ENCODE measurements at regions not wholly inside any gene's neighbourhood (a gene's known extent, or its start where the extent isn't known, plus 50 kb on each side); places are given as distances from the start of the nearest gene placed in this dataset.

DNA sequence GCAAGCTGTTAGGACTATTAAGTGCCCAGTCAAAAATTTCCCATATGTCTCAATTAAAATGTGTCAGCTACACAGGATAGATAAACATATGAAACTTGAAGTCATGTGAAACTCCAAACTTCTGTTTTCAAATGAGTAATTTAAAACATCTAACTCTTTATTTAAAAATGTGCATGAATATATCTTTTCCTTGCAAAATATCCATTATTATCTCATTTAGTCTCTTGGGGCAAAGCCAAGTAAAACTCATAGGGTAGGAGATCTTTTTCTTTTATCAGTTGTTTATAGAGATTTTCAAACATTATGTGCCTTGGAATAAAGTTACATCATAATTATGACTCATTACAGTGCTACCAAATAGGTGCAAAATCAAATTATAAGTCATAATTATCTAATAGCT is 2020.1 kb upstream of the PRR20A start:
- intact Hi-C loops (cut with micrococcal nuclease): no loop called here
- Histone ChIP-seq H3K4me1 (ENCODE audit: control insufficient read depth in 2 of 2, insufficient read depth in 2 of 2, low read length in 2 of 2) (no peaks in the 10 kb centered on the region), H3K27me3 (replicated peaks in 1 of 4; ENCODE audit: control extremely low read depth in 1 of 4, control insufficient read depth in 3 of 4, insufficient read depth in 4 of 4, low read length in 3 of 4) (no peaks in the 10 kb centered on the region), H3K9ac (ENCODE audit: low read length) (no peak overlapping the region), H4K20me1 (ENCODE audit: control insufficient read depth, insufficient read depth, low read length, poor library complexity, severe bottlenecking) (no peaks in the 10 kb centered on the region), H3K79me2 (ENCODE audit: control insufficient read depth, insufficient read depth, low read length) (no peaks in the 10 kb centered on the region), H2AFZ (ENCODE audit: insufficient read depth, low read depth, low read length, poor library complexity, severe bottlenecking) (no peak overlapping the region), H3K4me2 (replicated peaks; ENCODE audit: low read depth, low read length, poor library complexity, severe bottlenecking) (no peak overlapping the region), H3K27ac (ENCODE audit: low read length in 2 of 2) (no peak overlapping the region), H3K36me3 (replicated peaks in 1 of 2; ENCODE audit: control extremely low read depth in 1 of 2, control insufficient read depth in 1 of 2, extremely low read depth in 1 of 2, insufficient read depth in 2 of 2, low read length in 1 of 2) (no peaks in the 10 kb centered on the region), H3K4me3 (ENCODE audit: control extremely low read depth in 1 of 5, extremely low read depth in 1 of 5, insufficient read depth in 1 of 5, low read depth in 2 of 5, low read length in 4 of 5) (no peak overlapping the region), H3K9me3 (ENCODE audit: control extremely low read depth in 1 of 3, control insufficient read depth in 2 of 3, insufficient read depth in 1 of 3, low read length in 2 of 3) (no peaks in the 10 kb centered on the region)
- no peaks in the 10 kb centered on the region for H3K4me1 Mint-ChIP-seq
- TF ChIP-seq, protein P1, sequence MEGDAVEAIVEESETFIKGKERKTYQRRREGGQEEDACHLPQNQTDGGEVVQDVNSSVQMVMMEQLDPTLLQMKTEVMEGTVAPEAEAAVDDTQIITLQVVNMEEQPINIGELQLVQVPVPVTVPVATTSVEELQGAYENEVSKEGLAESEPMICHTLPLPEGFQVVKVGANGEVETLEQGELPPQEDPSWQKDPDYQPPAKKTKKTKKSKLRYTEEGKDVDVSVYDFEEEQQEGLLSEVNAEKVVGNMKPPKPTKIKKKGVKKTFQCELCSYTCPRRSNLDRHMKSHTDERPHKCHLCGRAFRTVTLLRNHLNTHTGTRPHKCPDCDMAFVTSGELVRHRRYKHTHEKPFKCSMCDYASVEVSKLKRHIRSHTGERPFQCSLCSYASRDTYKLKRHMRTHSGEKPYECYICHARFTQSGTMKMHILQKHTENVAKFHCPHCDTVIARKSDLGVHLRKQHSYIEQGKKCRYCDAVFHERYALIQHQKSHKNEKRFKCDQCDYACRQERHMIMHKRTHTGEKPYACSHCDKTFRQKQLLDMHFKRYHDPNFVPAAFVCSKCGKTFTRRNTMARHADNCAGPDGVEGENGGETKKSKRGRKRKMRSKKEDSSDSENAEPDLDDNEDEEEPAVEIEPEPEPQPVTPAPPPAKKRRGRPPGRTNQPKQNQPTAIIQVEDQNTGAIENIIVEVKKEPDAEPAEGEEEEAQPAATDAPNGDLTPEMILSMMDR (IDR thresholded peaks at IDR 0.05): no peak
- TF ChIP-seq EZH2 (IDR thresholded peaks at IDR 0.05; ENCODE audit: borderline replicate concordance, insufficient read depth, low read depth, low read length, poor library complexity, severe bottlenecking): no peak
- DNase-seq: no peak
- H3K27me3 Mint-ChIP-seq: no peaks in the 10 kb centered on the region
- CTCF ChIA-PET: no interaction called here
- H3K27ac Mint-ChIP-seq: no peak overlapping the region
- H3K9me3 Mint-ChIP-seq (ENCODE audit: insufficient read depth): peaks cover 3% of the 10 kb centered on the region
- ATAC-seq (ENCODE audit: low read depth): no peak
- POLR2A ChIA-PET: no interaction called here
- no peak overlapping the region for H3K4me3 Mint-ChIP-seq

DNA sequence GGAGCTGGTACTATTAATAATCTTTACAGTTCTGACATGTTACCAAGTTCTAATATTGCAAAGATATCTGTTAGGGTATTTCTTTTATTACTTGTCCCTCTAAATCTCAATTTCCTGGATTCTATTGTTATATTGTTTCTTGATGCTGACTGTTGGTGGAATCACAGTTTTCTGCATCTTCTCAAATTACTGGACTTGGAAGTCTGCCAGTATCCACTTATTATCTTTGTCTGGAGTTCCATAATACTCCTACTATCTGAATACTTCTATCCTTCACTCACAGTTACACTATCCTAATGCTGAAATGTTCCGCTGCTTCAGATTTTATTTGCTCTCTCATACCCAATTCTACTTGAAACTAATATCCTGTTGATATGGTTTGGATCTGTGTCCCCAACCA is 1985.7 kb upstream of the PRR20A start:
- H3K27ac Mint-ChIP-seq: no peak overlapping the region
- no peak overlapping the region for H3K4me3 ChIP-seq (ENCODE audit: control extremely low read depth in 1 of 5, extremely low read depth in 1 of 5, insufficient read depth in 1 of 5, low read depth in 2 of 5, low read length in 4 of 5)
- no peaks in the 10 kb centered on the region for H3K4me1 Mint-ChIP-seq
- no peak overlapping the region for H3K27ac ChIP-seq (ENCODE audit: low read length in 2 of 2)
- H3K36me3 ChIP-seq (replicated peaks in 1 of 2; ENCODE audit: control extremely low read depth in 1 of 2, control insufficient read depth in 1 of 2, extremely low read depth in 1 of 2, insufficient read depth in 2 of 2, low read length in 1 of 2): no peaks in the 10 kb centered on the region
- ChIA-PET POLR2A (no interaction called here), CTCF (no interaction called here)
- no peak for ATAC-seq (ENCODE audit: low read depth)
- no peak overlapping the region for H3K9ac ChIP-seq (ENCODE audit: low read length)
- H3K4me1 ChIP-seq (ENCODE audit: control insufficient read depth in 2 of 2, insufficient read depth in 2 of 2, low read length in 2 of 2): no peaks in the 10 kb centered on the region
- no peaks in the 10 kb centered on the region for H3K27me3 ChIP-seq (replicated peaks in 1 of 4; ENCODE audit: control extremely low read depth in 1 of 4, control insufficient read depth in 3 of 4, insufficient read depth in 4 of 4, low read length in 3 of 4)
- intact Hi-C loops (cut with micrococcal nuclease): no loop called here
- peaks cover 0 to 5% (median 0%) of the 10 kb centered on the region in 3 donors for H3K9me3 ChIP-seq (ENCODE audit: control extremely low read depth in 1 of 3, control insufficient read depth in 2 of 3, insufficient read depth in 1 of 3, low read length in 2 of 3)
- no peaks in the 10 kb centered on the region for H3K27me3 Mint-ChIP-seq
- H3K4me3 Mint-ChIP-seq: no peak overlapping the region
- peaks cover 12% of the 10 kb centered on the region for H3K9me3 Mint-ChIP-seq (ENCODE audit: insufficient read depth)
- H4K20me1 ChIP-seq (ENCODE audit: control insufficient read depth, insufficient read depth, low read length, poor library complexity, severe bottlenecking): no peaks in the 10 kb centered on the region
- DNase-seq: no peak
- H3K79me2 ChIP-seq (ENCODE audit: control insufficient read depth, insufficient read depth, low read length): no peaks in the 10 kb centered on the region
- TF ChIP-seq EZH2 (IDR thresholded peaks at IDR 0.05; ENCODE audit: borderline replicate concordance, insufficient read depth, low read depth, low read length, poor library complexity, severe bottlenecking): no peak
- TF ChIP-seq, protein P1 (IDR thresholded peaks at IDR 0.05): no peak
- no peak overlapping the region for H3K4me2 ChIP-seq (replicated peaks; ENCODE audit: low read depth, low read length, poor library complexity, severe bottlenecking)
- WGBS (ENCODE audit: insufficient coverage): no CpG with 5 or more reads among the region's 1 CpG
- no peak overlapping the region for H2AFZ ChIP-seq (ENCODE audit: insufficient read depth, low read depth, low read length, poor library complexity, severe bottlenecking)

Measured in B cell (primary cell).